Endodermal cell (in vitro differentiated cells): ENCODE measurements at regions not wholly inside any gene's neighbourhood (a gene's known extent, or its start where the extent isn't known, plus 50 kb on each side); places are given as distances from the start of the nearest gene placed in this dataset.

Experiments
- DNase-seq: peaks from one replicate; pipeline ENCODE4 v3.0.0-alpha.2; 2017
- H3K27ac ChIP-seq: 2 replicates; pipeline ENCODE4 v1.5.1; 2013; ENCODE audit warnings: mild to moderate bottlenecking, low read depth, low read length, moderate library complexity
- H3K27me3 ChIP-seq: 2 replicates; pipeline ENCODE4 v1.6.1; 2013; ENCODE audit warnings: mild to moderate bottlenecking, low read length, moderate library complexity; ENCODE audit not compliant: insufficient read depth, control insufficient read depth, poor library complexity, severe bottlenecking
- H3K36me3 ChIP-seq: 2 replicates; pipeline ENCODE4 v1.7.0; 2013; ENCODE audit warnings: mild to moderate bottlenecking, low read length, moderate library complexity; ENCODE audit not compliant: control insufficient read depth, insufficient read depth
- H3K4me1 ChIP-seq: one replicate; pipeline ENCODE4 v1.7.0; 2013; ENCODE audit warnings: low read length; ENCODE audit not compliant: control insufficient read depth, insufficient read depth
- H3K4me3 ChIP-seq: 2 replicates; pipeline ENCODE4 v1.5.1; 2013; ENCODE audit warnings: mild to moderate bottlenecking, low read length, moderate library complexity
- H3K9ac ChIP-seq: 2 replicates; pipeline ENCODE4 v1.6.1; 2013; ENCODE audit warnings: mild to moderate bottlenecking, low read length, moderate library complexity; ENCODE audit not compliant: poor library complexity, severe bottlenecking; ENCODE audit errors: extremely low read depth
- H3K9me3 ChIP-seq: 2 replicates; pipeline ENCODE4 v1.6.1; 2013; ENCODE audit warnings: mild to moderate bottlenecking, low read length, moderate library complexity; ENCODE audit not compliant: control insufficient read depth
- H3K27ac Mint-ChIP-seq: 2 replicates; pipeline ENCODE4 v1.8.0; 2020; ENCODE audit warnings: mixed read lengths
- H3K27me3 Mint-ChIP-seq: 2 replicates; pipeline ENCODE4 v1.8.0; 2021; ENCODE audit warnings: mild to moderate bottlenecking, mixed read lengths; ENCODE audit not compliant: insufficient read depth
- H3K36me3 Mint-ChIP-seq: 2 replicates; pipeline ENCODE4 v1.8.0; 2020; ENCODE audit warnings: low read depth, mixed read lengths
- H3K4me1 Mint-ChIP-seq: 2 replicates; pipeline ENCODE4 v1.8.0; 2020; ENCODE audit warnings: mixed read lengths
- H3K4me3 Mint-ChIP-seq: 2 replicates; pipeline ENCODE4 v1.8.0; 2020; ENCODE audit warnings: mild to moderate bottlenecking, moderate library complexity, mixed read lengths
- H3K9me3 Mint-ChIP-seq: 2 replicates; pipeline ENCODE4 v1.8.0; 2020; ENCODE audit warnings: mild to moderate bottlenecking, mixed read lengths
- WGBS, 2 experiments: methylation state at CpG; one replicate each; pipeline versions ENCODE4 v1.1.5 to v1.1.7; 2013; ENCODE audit warnings: missing lambda C conversion rate in 2 of 2, mixed read lengths in 1 of 2; ENCODE audit not compliant: insufficient coverage in 1 of 2, insufficient read length in 1 of 2; 5-methylcytosine and 5-hydroxymethylcytosine counted together
- TF ChIP-seq, protein P1 (sequence below): fragments of 200-600 bp; sonication (generic); conservative IDR thresholded peaks from 2 replicates; pipeline ENCODE4 v1.5.0; 2021; ENCODE audit warnings: antibody characterized with exemption, mild to moderate bottlenecking

DNA sequence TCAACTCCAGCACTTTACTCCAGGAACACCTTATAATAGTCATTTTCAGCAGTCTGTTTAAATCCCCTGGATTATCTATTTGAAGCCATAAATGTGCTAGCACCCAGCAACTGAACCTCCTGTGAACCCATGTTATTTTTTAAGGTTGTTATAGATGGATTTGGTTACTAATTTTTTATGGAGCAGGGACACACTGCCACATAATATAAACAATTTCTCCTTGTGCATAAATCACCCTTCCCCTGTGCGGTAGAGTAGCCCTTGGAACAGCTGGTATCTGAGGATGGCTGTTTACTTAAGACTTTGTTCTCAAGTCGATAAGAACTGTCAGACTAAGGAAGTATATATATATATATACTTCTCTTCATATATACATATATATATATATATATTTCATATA, 367.4 kb downstream of the EPHA4 start:
- no peaks in the 10 kb centered on the region for H3K9me3 ChIP-seq
- no peak overlapping the region for H3K27ac ChIP-seq
- DNase-seq: no peak
- H3K4me3 ChIP-seq: no peak overlapping the region
- Mint-ChIP-seq H3K9me3 (no peaks in the 10 kb centered on the region), H3K4me3 (no peak overlapping the region), H3K27ac (no peak overlapping the region), H3K27me3 (no peaks in the 10 kb centered on the region), H3K36me3 (no peaks in the 10 kb centered on the region), H3K4me1 (peaks cover 5% of the 10 kb centered on the region)
- TF ChIP-seq, protein P1, sequence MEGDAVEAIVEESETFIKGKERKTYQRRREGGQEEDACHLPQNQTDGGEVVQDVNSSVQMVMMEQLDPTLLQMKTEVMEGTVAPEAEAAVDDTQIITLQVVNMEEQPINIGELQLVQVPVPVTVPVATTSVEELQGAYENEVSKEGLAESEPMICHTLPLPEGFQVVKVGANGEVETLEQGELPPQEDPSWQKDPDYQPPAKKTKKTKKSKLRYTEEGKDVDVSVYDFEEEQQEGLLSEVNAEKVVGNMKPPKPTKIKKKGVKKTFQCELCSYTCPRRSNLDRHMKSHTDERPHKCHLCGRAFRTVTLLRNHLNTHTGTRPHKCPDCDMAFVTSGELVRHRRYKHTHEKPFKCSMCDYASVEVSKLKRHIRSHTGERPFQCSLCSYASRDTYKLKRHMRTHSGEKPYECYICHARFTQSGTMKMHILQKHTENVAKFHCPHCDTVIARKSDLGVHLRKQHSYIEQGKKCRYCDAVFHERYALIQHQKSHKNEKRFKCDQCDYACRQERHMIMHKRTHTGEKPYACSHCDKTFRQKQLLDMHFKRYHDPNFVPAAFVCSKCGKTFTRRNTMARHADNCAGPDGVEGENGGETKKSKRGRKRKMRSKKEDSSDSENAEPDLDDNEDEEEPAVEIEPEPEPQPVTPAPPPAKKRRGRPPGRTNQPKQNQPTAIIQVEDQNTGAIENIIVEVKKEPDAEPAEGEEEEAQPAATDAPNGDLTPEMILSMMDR: no peak
- H3K27me3 ChIP-seq: no peaks in the 10 kb centered on the region
- 80% methylated on average over 1 of the region's 2 CpGs; no CpG with 5 or more reads in 1 of the 2 experiments for WGBS, 2 experiments
- H3K4me1 ChIP-seq: no peaks in the 10 kb centered on the region
- no peaks in the 10 kb centered on the region for H3K36me3 ChIP-seq
- no peak overlapping the region for H3K9ac ChIP-seq

DNA sequence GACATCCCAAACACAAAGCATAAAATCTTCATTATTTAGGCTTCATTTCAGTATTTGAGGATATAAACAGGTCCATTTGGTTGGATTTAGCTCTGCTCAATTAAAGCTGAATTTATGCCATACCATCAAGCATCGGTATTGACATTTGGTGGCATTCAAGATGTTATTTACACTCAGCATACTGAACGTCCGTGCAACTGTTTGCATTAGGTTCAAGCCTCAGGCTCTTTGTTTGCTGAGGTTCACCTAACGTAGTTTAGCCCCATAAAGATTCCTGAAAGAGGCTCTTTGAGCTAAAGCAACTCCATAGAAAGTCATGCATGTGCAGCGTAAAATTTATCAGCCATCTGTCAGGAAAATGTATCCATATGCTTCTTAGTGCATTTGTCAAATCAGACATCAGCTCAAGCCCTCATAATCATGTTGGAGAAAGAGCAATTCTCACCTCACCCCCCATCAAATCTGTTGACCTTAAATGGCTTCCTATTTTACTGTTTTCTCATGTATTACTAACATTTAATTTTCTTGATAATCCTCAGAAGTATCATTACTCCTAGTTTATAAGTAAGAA, 366.9 kb downstream of the EPHA4 start:
- H3K27ac ChIP-seq: no peak overlapping the region
- Mint-ChIP-seq H3K4me3 (no peak overlapping the region), H3K4me1 (peaks cover 4% of the 10 kb centered on the region), H3K27me3 (no peaks in the 10 kb centered on the region), H3K9me3 (no peaks in the 10 kb centered on the region), H3K36me3 (no peaks in the 10 kb centered on the region), H3K27ac (no peak overlapping the region)
- no peaks in the 10 kb centered on the region for H3K36me3 ChIP-seq
- 94 to 97% methylated on average over 5 of the region's 5 CpGs for WGBS, 2 experiments
- no peak overlapping the region for H3K4me3 ChIP-seq
- H3K4me1 ChIP-seq: no peaks in the 10 kb centered on the region
- TF ChIP-seq, protein P1: no peak
- no peaks in the 10 kb centered on the region for H3K9me3 ChIP-seq
- no peaks in the 10 kb centered on the region for H3K27me3 ChIP-seq
- no peak overlapping the region for H3K9ac ChIP-seq
- no peak for DNase-seq

DNA sequence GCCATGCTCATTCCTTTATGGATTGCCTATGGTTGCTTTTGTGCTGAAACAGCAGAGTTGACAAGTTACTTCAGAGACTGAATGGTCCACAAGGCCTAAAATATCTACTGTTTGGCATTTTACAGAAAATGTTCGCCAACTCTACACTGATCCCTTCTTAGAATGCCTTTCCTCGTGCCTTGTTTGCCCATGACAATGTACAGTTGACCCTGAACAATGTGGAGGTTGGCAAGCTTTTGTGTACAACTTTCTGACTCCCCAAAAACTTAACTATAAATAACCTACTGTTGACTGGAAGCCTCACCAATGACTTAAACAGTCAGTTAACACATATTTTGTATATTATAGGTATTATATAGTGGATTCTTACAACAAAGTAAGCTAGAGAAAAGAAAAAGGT, 361.4 kb downstream of the EPHA4 start:
- H3K9me3 Mint-ChIP-seq: no peaks in the 10 kb centered on the region
- Histone ChIP-seq H3K4me3 (no peak overlapping the region), H3K9me3 (no peaks in the 10 kb centered on the region), H3K4me1 (no peaks in the 10 kb centered on the region), H3K27me3 (no peaks in the 10 kb centered on the region), H3K27ac (no peak overlapping the region), H3K9ac (no peak overlapping the region), H3K36me3 (no peaks in the 10 kb centered on the region)
- TF ChIP-seq, protein P1: no peak
- H3K27me3 Mint-ChIP-seq: no peaks in the 10 kb centered on the region
- no peak overlapping the region for H3K4me3 Mint-ChIP-seq
- H3K36me3 Mint-ChIP-seq: no peaks in the 10 kb centered on the region
- DNase-seq: no peak
- H3K27ac Mint-ChIP-seq: no peak overlapping the region
- 86 to 88% methylated on average over 1 to 2 of the region's 2 CpGs for WGBS, 2 experiments
- peaks cover 10% of the 10 kb centered on the region for H3K4me1 Mint-ChIP-seq
